GM18907 (cell line): ENCODE measurements at regions not wholly inside any gene's neighbourhood (a gene's known extent, or its start where the extent isn't known, plus 50 kb on each side); places are given as distances from the start of the nearest gene placed in this dataset.

Source experiments
- ATAC-seq: cut with Tn5 transposase; IDR thresholded peaks from one replicate; pipeline ENCODE4 v1.9.1; 2021; ENCODE audit warnings: mild to moderate bottlenecking, moderate library complexity; ENCODE audit not compliant: unreplicated experiment

GRCh38 chr1:218863987-218864386 is 309.7 kb upstream of the LYPLAL1 start:
- no peak for ATAC-seq

- ATAC-seq: no peak
Measured at GRCh38 chr1:218865591-218865990, 308.1 kb upstream of the LYPLAL1 start.

GRCh38 chr1:218866507-218866906 is 307.2 kb upstream of the LYPLAL1 start:
- ATAC-seq: no peak

- ATAC-seq: no peak
Measured at GRCh38 chr1:218867066-218867465, 306.6 kb upstream of the LYPLAL1 start.

- no peak for ATAC-seq
Measured at GRCh38 chr1:218867941-218868626, 305.6 kb upstream of the LYPLAL1 start.

- ATAC-seq: no peak
Measured at GRCh38 chr1:218869276-218869675, 304.4 kb upstream of the LYPLAL1 start.

GRCh38 chr1:218872026-218872425 is 301.7 kb upstream of the LYPLAL1 start:
- ATAC-seq: no peak

- ATAC-seq: no peak
Measured at GRCh38 chr1:218872928-218873327, 300.8 kb upstream of the LYPLAL1 start.

GRCh38 chr1:218874313-218874712 is 299.4 kb upstream of the LYPLAL1 start:
- no peak for ATAC-seq

GRCh38 chr1:218874801-218875400 is 298.8 kb upstream of the LYPLAL1 start:
- no peak for ATAC-seq

- ATAC-seq: no peak
Measured at GRCh38 chr1:218878369-218878768, 295.3 kb upstream of the LYPLAL1 start.

GRCh38 chr1:218880484-218881060 is 293.1 kb upstream of the LYPLAL1 start:
- no peak for ATAC-seq

- no peak for ATAC-seq
Measured at GRCh38 chr1:218882454-218882853, 291.2 kb upstream of the LYPLAL1 start.

GRCh38 chr1:218886101-218886871 is 287.4 kb upstream of the LYPLAL1 start:
- no peak for ATAC-seq

- ATAC-seq: no peak
Measured at GRCh38 chr1:218887141-218887925, 286.3 kb upstream of the LYPLAL1 start.

GRCh38 chr1:218890451-218890850 is 283.2 kb upstream of the LYPLAL1 start:
- ATAC-seq: no peak

- ATAC-seq: no peak
Measured at GRCh38 chr1:218891577-218891976, 282.1 kb upstream of the LYPLAL1 start.

- no peak for ATAC-seq
Measured at GRCh38 chr1:218895064-218895587, 278.6 kb upstream of the LYPLAL1 start.

- no peak for ATAC-seq
Measured at GRCh38 chr1:218896202-218896601, 277.5 kb upstream of the LYPLAL1 start.

GRCh38 chr1:218898921-218899320 is 274.8 kb upstream of the LYPLAL1 start:
- no peak for ATAC-seq

GRCh38 chr1:218900615-218901014 is 273.1 kb upstream of the LYPLAL1 start:
- no peak for ATAC-seq
